Erythroblast (primary cell): ENCODE measurements at regions not wholly inside any gene's neighbourhood (a gene's known extent, or its start where the extent isn't known, plus 50 kb on each side); places are given as distances from the start of the nearest gene placed in this dataset.

Experiments
- DNase-seq, 2 experiments: peaks; one replicate each; lab custom pipeline; 2025; lab: John Stamatoyannopoulos, UW
- GATA1 ChIP-seq: IDR thresholded peaks from 2 replicates; pipeline ENCODE4 v1.6.1; 2011; ENCODE audit warnings: low read depth, mild to moderate bottlenecking, control low read depth, low read length, moderate library complexity
- POLR2A ChIP-seq: IDR thresholded peaks from 2 replicates; pipeline ENCODE4 v1.6.1; 2011; ENCODE audit warnings: mild to moderate bottlenecking, low read length

- no peak for DNase-seq
- TF ChIP-seq POLR2A (no peak), GATA1 (no peak)
Observed at GRCh38 chr10:61356354-61356753, 96.8 kb downstream of the TMEM26 start.

- DNase-seq = no peak
- TF ChIP-seq GATA1 (no peak), POLR2A (no peak)
Observed at GRCh38 chr10:61355211-61355610, 98.0 kb downstream of the TMEM26 start.

- no peak for TF ChIP-seq POLR2A
- TF ChIP-seq GATA1 = no peak
- no peak for DNase-seq
Observed at GRCh38 chr10:61354401-61354975, 98.7 kb downstream of the TMEM26 start.

- no peak for DNase-seq
- TF ChIP-seq GATA1 (no peak), POLR2A (no peak)
Observed at GRCh38 chr10:61350794-61351193, 102.4 kb downstream of the TMEM26 start.

- TF ChIP-seq POLR2A (no peak), GATA1 (no peak)
- no peak for DNase-seq
Observed at GRCh38 chr10:61350068-61350467, 103.1 kb downstream of the TMEM26 start.

- TF ChIP-seq GATA1 = no peak
- no peak for TF ChIP-seq POLR2A
- no peak for DNase-seq
Observed at GRCh38 chr10:61346796-61347413, 106.3 kb downstream of the TMEM26 start.

- TF ChIP-seq POLR2A (no peak), GATA1 (no peak)
- DNase-seq = no peak
Observed at GRCh38 chr10:61343796-61344195, 109.4 kb downstream of the TMEM26 start.

- TF ChIP-seq POLR2A (no peak), GATA1 (no peak)
- DNase-seq = no peak
Observed at GRCh38 chr10:61342858-61343572, 110.2 kb downstream of the TMEM26 start.

- DNase-seq = no peak
- TF ChIP-seq POLR2A = no peak
- TF ChIP-seq GATA1 = no peak
Observed at GRCh38 chr10:61341008-61341407, 112.2 kb downstream of the TMEM26 start.

GRCh38 chr10:61338146-61338545 is 115.0 kb downstream of the TMEM26 start:
- TF ChIP-seq POLR2A (no peak), GATA1 (no peak)
- DNase-seq = no peak

- no peak for TF ChIP-seq GATA1
- TF ChIP-seq POLR2A = no peak
- DNase-seq = no peak
Observed at GRCh38 chr10:61337741-61338140, 115.4 kb downstream of the TMEM26 start.

GRCh38 chr10:61336831-61337230 is 116.3 kb downstream of the TMEM26 start:
- DNase-seq = no peak

GRCh38 chr10:61335359-61335758 is 117.8 kb downstream of the TMEM26 start:
- TF ChIP-seq GATA1 (no peak), POLR2A (no peak)
- no peak for DNase-seq

More at GRCh38 chr10:61336831-61337230, 116.3 kb downstream of the TMEM26 start:
- TF ChIP-seq GATA1 = no peak
- no peak for TF ChIP-seq POLR2A

- TF ChIP-seq POLR2A (no peak), GATA1 (no peak)
- no peak for DNase-seq
Observed at GRCh38 chr10:61332581-61332980, 120.6 kb downstream of the TMEM26 start.
